ENCODE measurements at regions not wholly inside any gene's neighbourhood (a gene's known extent, or its start where the extent isn't known, plus 50 kb on each side); places are given as distances from the start of the nearest gene placed in this dataset.

- no peak for DNase-seq (ENCODE audit: low read depth in 2 of 2)
These were observed 392.7 kb downstream of the NPHP4 start for GRCh38 chr1:5599541-5599940.

- DNase-seq (ENCODE audit: low read depth in 2 of 2): no peak
These were observed 393.3 kb downstream of the NPHP4 start for GRCh38 chr1:5598824-5599395.

GRCh38 chr1:5597991-5598823, 394.0 kb downstream of the NPHP4 start:
- no peak for DNase-seq (ENCODE audit: low read depth in 2 of 2)

GRCh38 chr1:5597171-5597850, 394.9 kb downstream of the NPHP4 start:
- DNase-seq (ENCODE audit: low read depth in 2 of 2): no peak

- DNase-seq (ENCODE audit: low read depth in 2 of 2): no peak
These were observed 395.6 kb downstream of the NPHP4 start for GRCh38 chr1:5596651-5597050.

GRCh38 chr1:5595531-5596170, 396.6 kb downstream of the NPHP4 start:
- DNase-seq (ENCODE audit: low read depth in 2 of 2): no peak

- no peak for DNase-seq (ENCODE audit: low read depth in 2 of 2)
These were observed 397.9 kb downstream of the NPHP4 start for GRCh38 chr1:5594056-5594956.

- no peak for DNase-seq (ENCODE audit: low read depth in 2 of 2)
These were observed 401.5 kb downstream of the NPHP4 start for GRCh38 chr1:5590717-5591116.

GRCh38 chr1:5586629-5587028, 405.6 kb downstream of the NPHP4 start:
- no peak for DNase-seq (ENCODE audit: low read depth in 2 of 2)

- DNase-seq (ENCODE audit: low read depth in 2 of 2): no peak
These were observed 407.0 kb downstream of the NPHP4 start for GRCh38 chr1:5585256-5585655.

GRCh38 chr1:5580926-5581325, 411.3 kb downstream of the NPHP4 start:
- no peak for DNase-seq (ENCODE audit: low read depth in 2 of 2)

- no peak for DNase-seq (ENCODE audit: low read depth in 2 of 2)
These were observed 412.3 kb downstream of the NPHP4 start for GRCh38 chr1:5579966-5580365.

- DNase-seq (ENCODE audit: low read depth in 2 of 2): no peak
These were observed 413.5 kb downstream of the NPHP4 start for GRCh38 chr1:5578690-5579089.

- no peak for DNase-seq (ENCODE audit: low read depth in 2 of 2)
These were observed 414.8 kb downstream of the NPHP4 start for GRCh38 chr1:5577255-5578040.

GRCh38 chr1:5576673-5577065, 415.6 kb downstream of the NPHP4 start:
- DNase-seq (ENCODE audit: low read depth in 2 of 2): no peak

GRCh38 chr1:5576011-5576672, 416.1 kb downstream of the NPHP4 start:
- no peak for DNase-seq (ENCODE audit: low read depth in 2 of 2)

GRCh38 chr1:5575396-5575940, 416.8 kb downstream of the NPHP4 start:
- no peak for DNase-seq (ENCODE audit: low read depth in 2 of 2)

- no peak for DNase-seq (ENCODE audit: low read depth in 2 of 2)
These were observed 417.6 kb downstream of the NPHP4 start for GRCh38 chr1:5574641-5575040.

- no peak for DNase-seq (ENCODE audit: low read depth in 2 of 2)
These were observed 419.4 kb downstream of the NPHP4 start for GRCh38 chr1:5572794-5573193.

All from stimulated activated CD4-positive, alpha-beta T cell treated with anti-CD3 and anti-CD28 coated beads, Interleukin-15, amount 100 ng/mL, for 48 hours (primary cell).